ENCODE measurements at regions not wholly inside any gene's neighbourhood (a gene's known extent, or its start where the extent isn't known, plus 50 kb on each side); places are given as distances from the start of the nearest gene placed in this dataset.

DNA sequence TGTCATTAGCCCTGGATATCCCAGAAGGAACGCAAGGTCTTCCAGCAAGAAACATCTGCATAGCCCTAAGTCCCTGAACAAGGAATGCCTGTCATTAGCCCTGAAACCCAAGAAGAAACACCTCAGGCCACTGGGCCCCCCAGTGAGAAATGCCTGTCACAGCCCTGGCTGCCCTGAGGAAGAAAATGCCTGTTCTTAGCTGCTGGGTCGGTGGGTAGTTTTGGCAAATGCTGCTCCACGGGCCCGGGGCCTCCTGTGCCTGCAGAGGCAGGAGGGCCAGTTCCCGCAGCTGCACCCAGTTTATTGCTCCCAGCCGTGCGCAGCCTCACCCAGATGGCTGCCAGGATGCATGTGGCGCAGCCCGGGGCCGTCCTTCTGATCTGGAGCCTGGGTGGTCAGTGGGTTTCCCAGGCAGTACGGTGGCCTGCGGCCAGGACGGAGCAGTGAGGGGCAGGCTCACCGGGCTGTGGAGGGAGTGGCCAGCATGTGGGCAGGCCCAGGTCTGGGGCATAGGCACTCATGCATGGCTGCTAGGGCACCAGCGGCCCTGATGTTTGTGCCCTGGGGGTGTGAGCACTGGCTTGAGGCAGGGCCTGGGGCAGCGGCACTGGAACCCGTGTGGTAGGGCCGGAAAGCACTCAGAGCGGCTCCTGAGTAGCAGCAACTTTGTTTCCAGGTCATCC lies 219.0 kb downstream of the ERMARD start (continued):
- TF ChIP-seq RNF2 (IDR thresholded peaks at IDR 0.05; ENCODE audit: borderline replicate concordance, low read depth, low read length, missing control alignments, poor library complexity, severe bottlenecking) (no peak), CTBP2 (IDR thresholded peaks at IDR 0.05; ENCODE audit: borderline replicate concordance, insufficient read depth, insufficient read length, low read length) (no peak), MAFK (IDR thresholded peaks at IDR 0.05; ENCODE audit: low read depth, low read length) (no peak)

Measured in H1 (cell line).